ENCODE measurements at regions not wholly inside any gene's neighbourhood (a gene's known extent, or its start where the extent isn't known, plus 50 kb on each side); places are given as distances from the start of the nearest gene placed in this dataset.

- DNase-seq (ENCODE audit: extremely low spot score) = no peak
- no peak for TF ChIP-seq CTCF (IDR thresholded peaks at IDR 0.05; ENCODE audit: control extremely low read depth, extremely low read depth, low read depth, missing control alignments)
- ChIA-PET POLR2A (no interaction called here), CTCF (no interaction called here)
These were observed 657.8 kb upstream of the PHF14 start for GRCh38 chr7:10315881-10316280.

GRCh38 chr7:10316488-10316887 is 657.2 kb upstream of the PHF14 start:
- POLR2A ChIA-PET = no interaction called here
- TF ChIP-seq CTCF (IDR thresholded peaks at IDR 0.05; ENCODE audit: control extremely low read depth, extremely low read depth, low read depth, missing control alignments) = no peak

GRCh38 chr7:10325395-10325794 is 648.3 kb upstream of the PHF14 start:
- DNase-seq (ENCODE audit: extremely low spot score) = no peak
- ChIA-PET CTCF (no interaction called here), POLR2A (no interaction called here)
- no peak for TF ChIP-seq CTCF (IDR thresholded peaks at IDR 0.05; ENCODE audit: control extremely low read depth, extremely low read depth, low read depth, missing control alignments)

More at GRCh38 chr7:10316488-10316887, 657.2 kb upstream of the PHF14 start:
- no peak for DNase-seq (ENCODE audit: extremely low spot score)
- CTCF ChIA-PET = no interaction called here

DNA sequence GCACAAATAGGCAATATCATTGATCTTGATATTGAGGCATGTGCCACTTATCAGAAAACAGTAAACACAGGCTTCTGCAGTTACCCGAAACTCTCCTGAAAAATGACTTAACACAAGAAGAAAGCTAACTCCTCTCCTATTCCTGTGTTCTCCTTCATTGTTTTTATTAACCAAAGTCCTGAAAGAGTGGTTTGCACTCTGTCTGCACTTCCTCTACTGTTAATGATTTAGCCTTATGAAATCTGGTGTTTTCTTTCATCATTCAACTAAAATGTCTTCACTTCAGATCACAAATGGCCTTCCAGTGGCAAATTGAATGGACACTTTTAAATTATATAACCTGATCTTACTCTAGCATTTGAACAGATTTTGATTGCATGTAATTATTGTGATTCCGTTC is 630.6 kb upstream of the PHF14 start:
- ChIA-PET POLR2A (no interaction called here), CTCF (no interaction called here)
- TF ChIP-seq CTCF (IDR thresholded peaks at IDR 0.05; ENCODE audit: control extremely low read depth, extremely low read depth, low read depth, missing control alignments) = no peak
- DNase-seq (ENCODE audit: extremely low spot score) = no peak

- CTCF ChIA-PET = no interaction called here
- TF ChIP-seq CTCF (IDR thresholded peaks at IDR 0.05; ENCODE audit: control extremely low read depth, extremely low read depth, low read depth, missing control alignments) = no peak
- DNase-seq (ENCODE audit: extremely low spot score) = no peak
- POLR2A ChIA-PET = no interaction called here
These were observed 627.6 kb upstream of the PHF14 start for GRCh38 chr7:10346032-10346431.

GRCh38 chr7:10355816-10356215 is 617.9 kb upstream of the PHF14 start:
- CTCF ChIA-PET = interaction anchor here (0.9 kb wide), 1 partner anchor 10 kb away, joined by 3 read pairs; no protein-coding TSS in a partner anchor
- POLR2A ChIA-PET = no interaction called here
- DNase-seq (ENCODE audit: extremely low spot score) = no peak
- no peak for TF ChIP-seq CTCF (IDR thresholded peaks at IDR 0.05; ENCODE audit: control extremely low read depth, extremely low read depth, low read depth, missing control alignments)

GRCh38 chr7:10360050-10360449 is 613.6 kb upstream of the PHF14 start:
- no peak for DNase-seq (ENCODE audit: extremely low spot score)
- no peak for TF ChIP-seq CTCF (IDR thresholded peaks at IDR 0.05; ENCODE audit: control extremely low read depth, extremely low read depth, low read depth, missing control alignments)
- ChIA-PET CTCF (no interaction called here), POLR2A (no interaction called here)
